ENCODE measurements at regions not wholly inside any gene's neighbourhood (a gene's known extent, or its start where the extent isn't known, plus 50 kb on each side); places are given as distances from the start of the nearest gene placed in this dataset.
A peak's percentile ranks its signal among the peaks of the same experiment; 100 is the strongest.

DNA sequence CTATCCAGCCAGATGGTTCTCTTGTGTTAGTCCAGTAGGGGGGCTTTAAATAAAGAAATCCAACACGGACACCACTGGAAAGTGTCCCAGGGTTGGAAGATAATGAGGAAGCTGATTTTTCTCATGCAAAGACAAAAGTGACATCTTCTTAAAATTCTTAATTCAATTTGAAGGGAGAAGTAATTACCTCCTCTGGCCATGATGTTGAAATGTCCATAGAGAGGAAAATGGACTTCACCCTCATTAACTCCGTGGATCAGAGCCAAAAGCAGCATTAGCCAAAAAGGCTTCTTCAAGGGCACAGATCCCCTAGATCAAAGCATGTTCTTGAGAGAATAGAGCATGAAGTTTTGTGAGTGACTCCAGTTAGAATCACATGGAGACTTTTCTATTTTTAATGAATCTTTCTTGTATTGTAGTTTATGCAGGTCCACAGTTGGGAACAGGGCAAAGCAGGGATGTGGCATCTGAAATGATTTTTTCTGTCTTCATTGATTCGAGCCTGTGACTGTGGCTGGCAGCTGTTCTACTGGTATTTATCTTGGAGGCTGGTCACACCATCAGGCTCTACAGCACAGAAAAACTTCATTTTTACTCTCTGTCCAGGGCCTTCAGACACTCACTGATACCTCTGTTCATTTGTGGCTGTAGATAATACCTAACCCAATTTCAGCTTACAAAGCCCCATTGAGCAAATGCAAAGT, 1002.5 kb downstream of the AACS start:
- DNase-seq (ENCODE audit: low read depth in 1 of 2, low spot score in 1 of 2) = no peak

DNA sequence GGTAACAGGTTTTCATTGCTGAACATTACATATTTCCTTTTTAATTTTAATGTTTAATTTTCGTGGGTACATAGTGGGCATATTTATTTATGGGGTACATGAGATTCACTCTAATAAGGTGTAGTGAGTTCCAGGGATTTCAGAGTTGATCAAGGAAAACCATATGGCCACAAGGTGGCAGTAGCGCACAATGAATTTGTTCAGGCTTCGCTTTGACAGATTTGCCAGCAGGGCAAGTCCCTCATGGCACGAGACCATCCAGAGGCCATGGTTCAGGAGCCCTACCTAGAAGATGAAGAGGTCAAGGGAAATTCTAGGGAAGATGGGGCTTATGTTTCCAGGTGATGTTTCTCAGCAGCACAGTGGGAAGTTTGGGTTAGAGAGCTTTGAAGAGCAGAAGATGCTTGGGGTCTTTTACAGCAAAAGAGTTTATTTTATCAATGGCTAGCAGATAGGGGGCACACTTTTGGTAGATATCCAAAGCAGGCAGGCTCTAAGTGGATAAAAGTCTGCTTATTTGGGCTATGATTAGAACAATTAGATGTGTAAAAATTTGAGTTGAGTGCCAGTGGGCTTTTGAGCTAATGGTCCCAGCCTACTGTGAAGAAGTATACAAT, 1004.4 kb downstream of the AACS start:
- DNase-seq (ENCODE audit: low read depth in 1 of 2, low spot score in 1 of 2) = peak in 1 of 2 donors; percentile 10

DNA sequence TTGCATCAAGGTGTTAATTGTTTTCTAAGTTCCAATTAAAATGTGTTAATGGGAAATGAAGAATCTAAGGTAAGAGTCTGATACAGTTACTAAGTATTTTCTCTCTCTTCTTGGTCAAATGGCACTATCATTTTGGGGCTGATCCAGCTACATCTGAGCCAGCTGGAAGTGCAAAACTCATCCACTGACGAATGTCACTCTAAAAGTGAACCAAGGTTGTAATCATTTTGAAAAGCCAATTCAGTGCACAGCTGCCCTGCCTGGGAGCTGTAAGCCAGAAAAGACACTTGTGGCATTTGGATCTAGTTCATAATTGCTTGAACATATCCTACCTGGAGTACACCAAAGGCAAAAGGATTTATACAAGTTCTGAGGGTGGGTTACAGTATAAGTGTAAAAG, 1011.3 kb downstream of the AACS start:
- no peak for DNase-seq (ENCODE audit: low read depth in 1 of 2, low spot score in 1 of 2)

DNA sequence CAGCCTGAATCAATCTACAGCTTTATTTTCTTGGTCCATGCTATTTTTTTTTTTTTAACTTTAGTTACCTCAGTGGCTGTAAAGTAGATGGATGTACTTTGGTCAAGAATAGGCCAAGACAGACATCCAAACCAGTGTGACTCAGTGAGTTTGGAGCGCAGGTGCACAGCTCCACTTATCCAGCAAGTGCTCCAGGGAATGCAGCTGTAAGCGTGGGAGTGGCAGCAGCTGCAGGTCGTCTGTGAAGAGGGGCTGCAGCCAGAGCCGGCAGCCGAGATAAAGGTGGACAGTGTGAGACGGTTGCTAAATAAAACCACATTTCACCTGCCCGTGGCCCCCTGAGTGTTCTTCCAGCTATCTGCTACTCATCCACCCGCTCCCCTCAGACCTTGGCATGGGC, 1018.7 kb downstream of the AACS start:
- DNase-seq (ENCODE audit: low read depth in 1 of 2, low spot score in 1 of 2) = no peak

DNA sequence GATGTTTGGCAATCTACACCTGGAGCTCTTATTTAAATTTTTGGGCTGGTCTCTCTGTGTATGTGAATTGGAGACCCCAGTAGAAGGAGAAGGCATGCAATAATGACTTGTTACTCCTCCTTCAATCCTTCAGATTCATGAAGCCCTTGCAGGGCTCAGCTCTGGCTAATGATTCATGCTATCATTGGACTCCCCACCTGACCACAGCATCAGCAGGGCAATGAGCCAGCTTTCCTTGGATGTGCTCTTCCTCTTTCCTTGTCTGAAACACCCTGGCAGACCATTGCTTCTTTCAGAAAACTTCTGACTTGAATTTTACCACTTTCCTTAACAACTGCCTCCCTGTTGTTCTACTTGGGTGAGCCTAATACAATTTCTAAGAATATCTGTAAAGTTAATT, 1019.2 kb downstream of the AACS start:
- no peak for DNase-seq (ENCODE audit: low read depth in 1 of 2, low spot score in 1 of 2)

DNA sequence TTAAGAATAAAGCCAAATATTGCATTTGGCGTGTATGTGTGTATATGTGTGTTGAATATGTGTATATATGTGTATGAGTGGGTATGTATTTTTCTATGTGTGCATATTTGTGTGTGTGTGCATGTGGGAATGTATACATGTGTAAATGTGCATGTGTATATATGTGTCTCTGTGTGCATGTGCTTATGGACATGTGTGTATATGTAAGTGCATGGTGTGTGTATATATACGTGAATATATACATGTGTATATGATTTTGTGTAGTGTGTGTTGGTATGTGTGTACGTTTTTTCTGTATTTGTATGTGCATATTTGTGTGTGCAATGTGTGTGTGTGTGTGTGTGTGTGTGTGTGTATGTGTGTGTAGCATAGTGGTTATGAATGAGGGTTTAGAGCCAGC, 1021.0 kb downstream of the AACS start:
- no peak for DNase-seq (ENCODE audit: low read depth in 1 of 2, low spot score in 1 of 2)

DNA sequence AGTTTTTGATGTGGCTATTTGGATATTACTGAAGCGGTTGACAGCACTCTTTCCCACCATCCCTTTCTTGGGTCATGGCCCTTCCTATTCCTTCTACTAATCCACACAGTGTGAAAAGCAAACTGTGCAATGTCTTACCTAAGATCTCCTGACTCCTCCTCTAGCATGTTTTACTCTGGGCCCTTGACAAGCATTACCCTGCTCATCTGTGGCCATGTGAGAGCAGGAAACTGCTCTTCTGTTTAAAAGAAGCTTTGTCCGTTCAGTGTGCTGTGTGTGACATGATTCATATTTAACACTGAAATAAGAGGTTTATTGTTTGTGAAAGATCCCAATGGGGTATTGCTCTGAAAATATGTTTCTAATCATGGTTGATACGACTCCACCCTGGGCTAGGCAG, 1022.5 kb downstream of the AACS start:
- no peak for DNase-seq (ENCODE audit: low read depth in 1 of 2, low spot score in 1 of 2)

DNA sequence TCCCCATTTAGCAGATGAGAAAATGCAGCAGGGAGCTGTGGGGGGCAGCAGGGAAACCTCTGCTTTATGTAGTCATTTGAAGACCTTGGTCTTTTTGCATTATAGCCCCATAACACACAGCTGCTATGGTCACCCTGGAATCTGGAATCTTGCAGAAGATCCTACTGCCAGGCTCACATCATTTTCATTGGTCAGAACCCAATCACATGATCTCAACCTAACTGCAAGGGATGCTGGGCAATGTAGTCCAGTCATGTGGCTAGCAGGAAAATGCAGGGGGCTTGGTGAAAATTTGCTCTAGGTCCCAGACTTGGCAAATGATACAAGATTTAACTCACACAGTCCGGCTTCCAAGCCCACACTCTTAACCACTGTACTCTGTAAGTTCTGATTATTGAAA, 1028.7 kb downstream of the AACS start:
- no peak for DNase-seq (ENCODE audit: low read depth in 1 of 2, low spot score in 1 of 2)

DNA sequence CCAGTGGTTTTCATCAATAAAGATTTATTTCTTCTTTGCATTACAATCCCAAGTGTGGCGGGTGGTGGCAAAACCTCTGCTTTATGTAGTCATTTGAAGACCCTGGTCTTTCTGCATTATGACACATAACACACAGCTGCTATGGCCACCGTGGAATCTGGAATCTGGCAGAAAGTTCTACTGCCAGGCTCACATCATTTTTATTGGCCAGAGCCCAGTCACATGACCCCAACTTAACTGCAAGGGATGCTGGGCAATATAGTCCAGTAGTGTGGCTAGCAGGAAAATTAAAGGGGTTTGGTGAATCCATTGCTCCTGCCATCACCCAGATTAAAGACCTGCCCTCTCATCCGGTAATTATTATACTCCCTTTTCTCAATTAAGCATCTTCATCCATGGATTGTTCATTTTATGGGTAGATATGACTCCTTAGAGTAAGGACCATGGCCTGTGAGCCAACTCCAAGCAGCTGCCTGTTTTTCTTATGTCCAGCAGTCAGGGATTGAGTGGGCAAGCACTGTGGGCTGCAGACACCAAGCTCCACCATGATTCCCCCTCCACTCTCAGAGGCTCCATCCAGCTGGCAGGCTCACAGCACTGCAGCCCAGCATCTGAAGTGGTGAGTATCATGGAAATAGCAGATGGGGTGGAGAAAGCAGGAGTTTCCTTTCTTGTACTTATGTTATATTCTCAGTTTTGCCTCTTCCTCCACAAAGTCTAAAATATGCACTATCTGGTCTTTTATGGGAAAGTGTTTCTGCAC, 1030.7 kb downstream of the AACS start:
- no peak for DNase-seq (ENCODE audit: low read depth in 1 of 2, low spot score in 1 of 2)

DNA sequence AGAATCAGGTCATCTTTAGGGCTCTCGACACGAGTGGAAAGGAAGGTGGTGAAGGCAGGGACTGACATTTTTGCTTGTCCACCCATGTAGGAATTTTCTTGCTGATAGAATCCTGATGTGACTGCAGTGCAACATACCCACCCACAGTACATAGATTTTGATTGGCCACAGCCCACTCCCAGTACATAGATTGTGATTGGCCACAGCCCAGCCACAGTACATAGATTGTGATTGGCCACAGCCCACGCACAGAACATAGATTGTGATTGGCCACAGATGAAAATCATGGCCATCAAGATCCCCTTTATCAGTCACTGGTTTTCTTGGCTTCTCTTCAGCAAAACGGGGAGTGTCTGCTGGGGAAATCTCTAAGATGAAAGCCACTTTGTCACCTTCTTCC, 1041.5 kb downstream of the AACS start:
- DNase-seq (ENCODE audit: low read depth in 1 of 2, low spot score in 1 of 2) = no peak

DNA sequence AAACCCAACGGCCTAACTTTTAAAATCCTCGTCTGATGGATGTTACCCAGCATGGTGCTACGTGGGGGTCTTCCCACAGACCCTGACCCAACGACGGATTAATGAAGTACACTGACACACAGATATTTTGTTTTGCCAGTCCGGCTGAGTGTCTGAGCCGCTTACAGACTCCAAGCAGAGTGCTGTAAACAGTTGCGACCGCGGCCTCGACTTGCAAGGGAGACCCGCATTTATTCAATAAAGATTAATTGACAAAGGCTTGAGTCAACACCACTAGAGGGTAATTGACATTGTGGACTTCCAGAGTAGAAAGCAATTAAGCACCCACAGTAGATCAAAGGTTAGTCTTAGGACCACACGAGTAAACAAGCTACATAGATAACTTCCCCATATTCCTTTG, 1042.4 kb downstream of the AACS start:
- DNase-seq (ENCODE audit: low read depth in 1 of 2, low spot score in 1 of 2) = no peak

DNA sequence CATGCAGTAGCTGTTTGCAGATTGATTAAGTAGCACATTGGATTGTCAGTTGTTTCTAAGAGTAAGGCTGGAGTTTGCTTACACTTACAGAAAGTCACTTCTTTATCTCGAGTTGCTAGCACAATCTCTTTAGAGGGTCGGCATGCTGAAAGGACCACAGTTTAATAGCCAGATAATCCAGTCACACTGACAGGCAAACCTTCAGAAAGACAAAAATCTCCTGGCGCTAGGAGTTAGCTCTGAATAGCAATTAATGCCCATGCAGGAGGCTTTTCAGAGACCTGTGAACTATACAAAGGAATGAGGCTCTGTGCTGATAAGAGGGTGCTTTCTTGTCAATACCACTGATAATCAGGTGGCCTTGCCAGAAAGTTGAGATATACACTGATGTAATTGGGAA, 1043.0 kb downstream of the AACS start:
- no peak for DNase-seq (ENCODE audit: low read depth in 1 of 2, low spot score in 1 of 2)

DNA sequence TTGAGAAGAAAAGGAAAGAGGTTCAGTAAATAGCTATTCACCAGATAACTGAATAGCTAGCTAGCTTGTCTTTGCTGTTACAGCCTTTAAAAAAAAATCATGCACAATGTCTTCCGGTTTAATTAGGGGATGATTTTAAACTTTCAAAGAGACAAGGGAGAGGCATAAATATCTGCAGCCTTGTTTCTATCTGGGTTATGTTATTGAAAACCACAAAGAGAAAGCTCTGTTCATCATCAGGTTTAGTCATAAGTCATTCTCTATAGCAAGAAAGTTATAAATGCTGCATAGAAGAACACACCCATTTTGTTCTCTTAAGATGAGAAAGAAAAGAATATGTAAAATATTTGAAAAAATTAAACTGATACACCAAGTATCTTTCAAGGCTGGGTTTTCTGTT, 1046.9 kb downstream of the AACS start:
- DNase-seq (ENCODE audit: low read depth in 1 of 2, low spot score in 1 of 2) = no peak

DNA sequence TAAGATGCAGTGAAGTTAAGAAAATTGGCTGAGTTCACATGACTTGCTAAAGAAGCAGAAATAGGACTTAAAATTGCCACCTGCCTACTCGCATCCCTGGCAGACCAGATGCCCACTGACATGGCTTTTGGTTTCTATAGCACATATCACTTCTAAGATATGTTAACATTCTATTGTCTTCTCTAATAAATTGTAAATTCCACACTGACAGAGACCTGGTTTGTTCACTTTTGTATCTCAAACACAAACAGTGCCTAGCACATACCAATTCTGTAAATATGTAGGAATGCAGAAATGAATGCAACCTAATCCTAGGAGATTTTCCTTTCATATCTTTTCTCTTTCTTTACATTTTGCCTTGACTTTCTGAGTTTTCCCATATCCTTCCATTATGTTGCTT, 1047.6 kb downstream of the AACS start:
- no peak for DNase-seq (ENCODE audit: low read depth in 1 of 2, low spot score in 1 of 2)

DNA sequence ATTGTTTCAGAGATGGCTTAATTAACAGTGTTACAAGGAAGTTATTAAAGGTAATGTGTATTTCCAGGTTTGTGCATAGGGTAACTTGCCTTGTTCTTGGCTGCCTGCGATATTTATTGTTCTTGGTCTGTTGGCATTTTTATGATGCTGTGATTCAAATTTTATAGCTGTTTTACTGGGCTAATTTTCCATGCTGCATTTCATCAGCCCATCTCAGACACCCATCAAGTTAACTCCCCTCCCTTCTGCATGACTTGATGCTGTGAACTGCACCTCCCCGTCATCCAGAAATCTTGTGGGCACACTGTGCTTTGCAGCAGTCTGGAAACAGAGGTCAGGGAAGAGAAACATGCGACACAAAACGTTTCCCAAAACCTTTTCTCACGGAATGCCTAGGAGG, 1049.2 kb downstream of the AACS start:
- DNase-seq (ENCODE audit: low read depth in 1 of 2, low spot score in 1 of 2) = no peak

DNA sequence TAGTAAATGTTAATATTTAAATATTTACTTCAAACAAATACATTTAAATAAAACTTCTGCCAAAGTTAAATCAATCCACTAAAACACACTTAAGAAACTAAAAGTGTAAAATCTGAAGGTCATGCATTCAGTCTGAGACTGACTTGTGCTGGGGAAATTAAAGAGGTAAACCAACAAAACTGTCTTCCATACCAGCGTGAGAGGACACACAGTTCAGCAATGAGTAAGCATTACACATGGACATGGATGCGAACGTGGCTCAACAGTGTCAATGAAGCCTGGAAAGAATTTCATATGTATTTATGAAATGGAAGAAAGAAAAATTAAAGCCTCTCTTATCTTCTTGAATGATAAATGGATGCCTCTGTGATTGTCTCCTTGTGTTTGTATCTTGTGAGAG, 1052.3 kb downstream of the AACS start:
- no peak for DNase-seq (ENCODE audit: low read depth in 1 of 2, low spot score in 1 of 2)

DNA sequence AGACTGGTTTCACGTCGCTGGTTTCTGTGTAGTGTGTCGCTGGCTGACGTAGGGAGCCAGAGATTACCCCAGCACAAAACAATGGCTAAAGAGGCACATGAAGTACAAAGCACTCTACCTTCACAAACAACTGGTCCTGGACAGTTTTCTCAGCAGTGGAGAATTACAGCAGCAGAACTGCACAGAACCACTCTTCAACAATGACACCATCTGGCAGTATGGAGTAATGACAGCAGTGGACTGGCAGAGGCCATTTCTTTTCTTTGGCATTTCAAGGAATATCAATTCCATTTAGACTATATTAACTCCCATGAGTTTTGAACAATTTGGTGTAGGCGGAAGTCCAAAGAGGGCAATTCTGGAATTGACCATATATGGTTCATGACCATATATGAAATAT, 1074.1 kb downstream of the AACS start:
- DNase-seq (ENCODE audit: low read depth in 1 of 2, low spot score in 1 of 2) = no peak

DNA sequence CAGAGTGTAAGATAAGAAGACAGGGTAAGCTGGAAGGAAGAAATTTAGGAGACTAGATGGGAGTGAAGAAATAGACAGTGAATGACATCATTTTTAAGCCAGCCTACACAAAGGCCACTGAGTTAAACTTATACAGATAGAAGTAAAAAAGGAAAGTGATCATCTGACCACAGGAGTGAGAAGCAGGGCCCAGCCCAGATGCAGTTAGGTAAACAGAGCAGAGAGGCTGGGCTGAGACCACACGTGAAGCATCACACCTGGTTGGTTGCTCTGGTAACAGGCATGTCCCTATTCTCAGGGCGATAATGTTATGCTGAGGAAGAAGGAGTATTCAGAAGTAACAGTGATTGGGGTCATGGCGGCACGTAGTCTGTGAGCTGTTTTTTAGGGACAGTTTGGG, 1079.4 kb downstream of the AACS start:
- DNase-seq (ENCODE audit: low read depth in 1 of 2, low spot score in 1 of 2) = no peak

DNA sequence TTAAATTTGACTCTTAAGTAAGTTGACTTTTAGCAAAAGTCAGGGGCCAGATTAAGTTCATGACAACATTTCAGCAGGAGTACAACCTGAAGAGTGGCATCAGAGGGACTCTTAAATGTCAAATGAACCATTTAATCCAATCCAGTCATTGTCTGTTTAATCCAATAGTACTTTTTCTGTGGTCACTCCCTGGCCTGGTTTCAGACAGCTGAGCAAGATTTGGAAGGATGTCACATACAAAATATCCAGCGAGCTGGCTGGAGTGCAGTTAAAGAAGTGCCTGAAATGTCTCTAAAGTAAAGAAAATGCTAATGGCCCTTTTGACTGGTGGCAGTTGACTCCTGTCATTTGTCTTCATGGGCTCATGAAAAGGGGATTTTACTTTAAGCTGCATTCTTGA, 1082.1 kb downstream of the AACS start:
- no peak for DNase-seq (ENCODE audit: low read depth in 1 of 2, low spot score in 1 of 2)

DNA sequence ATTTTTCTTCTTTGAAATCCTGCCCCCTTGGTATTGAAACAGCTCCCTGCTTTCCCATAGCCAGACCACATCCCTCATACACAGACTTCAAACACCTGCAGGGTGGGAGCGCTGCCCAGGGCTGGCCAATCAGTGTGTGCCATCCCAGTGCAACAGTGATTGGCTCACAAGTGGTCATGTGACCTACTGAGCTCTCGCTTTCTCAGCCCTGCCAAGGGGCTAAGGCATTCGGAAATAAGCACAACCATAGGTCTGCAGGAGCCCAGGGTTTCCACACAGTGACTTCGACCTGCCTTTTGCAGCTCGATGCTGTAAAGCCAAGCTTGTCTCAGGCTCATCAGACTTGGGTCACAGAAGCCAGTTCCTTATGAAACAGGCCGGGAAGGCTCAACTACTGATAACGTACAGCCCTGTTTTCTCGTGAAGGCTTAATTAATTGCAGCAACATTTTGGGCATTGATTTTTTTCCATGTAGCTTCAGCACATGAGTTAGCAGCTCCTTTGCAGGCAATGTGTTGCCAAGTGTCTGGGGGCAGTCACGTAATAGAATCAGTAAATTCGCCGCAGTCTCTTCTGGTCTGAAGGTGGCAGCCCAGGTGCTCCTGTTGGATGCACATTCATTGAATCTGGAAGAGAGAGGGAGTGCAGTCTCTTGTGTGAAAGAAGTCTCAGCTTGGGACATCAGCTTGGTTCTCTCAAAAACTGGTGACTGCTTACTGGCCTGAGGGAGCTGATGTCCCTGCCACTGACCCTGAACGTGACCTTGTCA, 1091.8 kb downstream of the AACS start:
- no peak for DNase-seq (ENCODE audit: low read depth in 1 of 2, low spot score in 1 of 2)

DNA sequence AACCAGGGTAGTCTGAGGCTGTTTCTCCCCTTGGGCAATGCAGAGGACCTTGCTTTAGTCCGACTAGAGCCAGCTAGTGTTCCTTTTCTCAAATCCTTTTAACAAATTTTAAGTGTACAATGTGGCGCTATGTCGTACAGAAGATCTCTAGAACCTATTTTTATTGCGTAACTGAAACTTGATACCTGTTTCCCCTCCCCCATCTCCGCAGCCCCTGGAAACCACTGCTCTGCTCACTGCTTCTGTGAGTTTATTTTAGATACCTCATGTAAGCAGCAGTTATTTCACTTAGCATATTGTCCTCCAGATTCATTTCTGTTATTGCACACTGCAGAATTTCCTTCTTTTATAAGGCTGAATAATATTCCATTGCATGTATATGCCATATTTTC, 1092.3 kb downstream of the AACS start:
- no peak for DNase-seq (ENCODE audit: low read depth in 1 of 2, low spot score in 1 of 2)

DNA sequence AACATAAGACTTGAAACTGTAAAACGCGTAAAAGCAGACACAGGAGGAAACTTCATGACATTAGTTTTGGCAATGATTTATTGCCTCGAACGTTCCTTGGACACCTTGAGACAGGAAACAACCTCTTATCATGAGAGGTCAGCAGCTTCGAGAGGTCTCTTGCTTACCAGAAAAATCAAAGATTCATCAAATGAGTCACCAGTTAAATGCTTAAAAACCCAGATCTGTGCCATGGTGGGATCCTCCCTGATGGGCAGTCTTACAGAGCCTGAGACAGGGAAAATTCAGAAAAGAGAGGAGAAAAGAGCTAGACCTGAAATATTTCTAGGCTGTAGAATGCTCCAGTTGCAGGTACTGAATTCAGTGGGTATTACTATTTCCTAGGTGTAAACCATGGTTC, 1093.9 kb downstream of the AACS start:
- no peak for DNase-seq (ENCODE audit: low read depth in 1 of 2, low spot score in 1 of 2)
